ENCODE measurements at regions not wholly inside any gene's neighbourhood (a gene's known extent, or its start where the extent isn't known, plus 50 kb on each side); places are given as distances from the start of the nearest gene placed in this dataset.

DNA sequence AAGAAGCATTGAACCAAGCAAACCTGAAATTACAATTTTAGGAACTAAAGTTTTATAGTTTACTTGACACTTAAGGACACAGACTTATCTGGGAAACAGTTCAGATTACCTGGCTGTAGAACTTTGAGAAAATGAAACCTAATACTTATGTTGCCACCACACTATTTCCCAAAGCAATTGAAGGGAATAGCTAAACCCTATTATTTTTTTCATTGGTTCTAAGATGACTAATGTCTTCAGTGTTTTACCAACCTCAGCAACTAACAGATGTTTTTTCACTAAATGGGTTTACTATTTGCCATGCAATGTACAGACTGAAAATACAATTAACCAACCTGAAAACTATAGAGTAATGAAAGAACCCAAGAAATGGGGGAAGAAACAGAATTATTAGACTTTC lies 689.6 kb downstream of the SORCS1 start:
- DNase-seq (ENCODE audit: low spot score): no peak

DNA sequence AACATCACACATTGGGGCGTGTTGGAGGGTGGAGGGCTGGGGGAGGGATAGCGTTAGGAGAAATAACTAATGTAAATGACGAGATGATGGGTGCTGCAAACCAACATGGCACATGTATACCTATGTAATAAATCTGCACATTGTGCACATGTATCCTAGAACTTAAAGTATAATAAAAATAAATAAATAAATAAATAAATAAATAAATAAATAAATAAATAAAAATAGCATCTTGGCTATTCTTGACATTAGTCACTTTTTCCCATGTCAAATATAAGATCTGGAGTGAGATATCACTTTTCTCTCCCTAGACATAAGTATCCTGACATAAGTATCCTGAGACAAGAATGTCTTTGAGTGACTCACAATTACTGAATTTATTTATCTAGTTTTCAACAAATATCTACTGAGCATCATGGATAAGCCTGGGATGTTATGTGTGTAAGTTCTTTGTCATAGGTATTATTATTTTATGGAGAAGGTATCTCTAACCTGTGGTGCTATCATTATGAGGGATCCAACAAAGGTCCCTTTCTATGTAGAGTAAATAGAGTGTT lies 691.3 kb downstream of the SORCS1 start:
- intact Hi-C loops (cut with DNase I): no loop called here
- DNase-seq (ENCODE audit: low spot score): no peak

More for the DNA sequence above, 689.6 kb downstream of the SORCS1 start:
- intact Hi-C loops (cut with DNase I): no loop called here

DNA sequence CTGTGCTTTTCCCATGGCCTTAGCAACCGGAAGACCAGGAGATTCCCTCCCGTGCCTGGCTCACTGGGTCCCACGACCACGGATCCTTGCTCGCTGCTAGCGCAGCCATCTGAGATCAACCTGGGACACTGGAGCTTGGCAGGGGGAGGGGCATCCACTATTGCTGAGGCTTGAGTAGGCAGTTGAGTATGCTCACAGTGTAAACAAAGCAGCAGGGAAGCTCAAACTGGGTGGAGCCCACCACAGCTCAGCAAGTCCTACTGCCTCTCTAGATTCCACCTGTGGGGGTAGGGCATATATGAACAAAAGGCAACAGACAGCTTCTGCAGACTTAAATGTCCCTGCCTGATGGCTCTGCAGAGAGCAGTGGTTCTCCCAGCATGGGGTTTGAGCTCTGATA lies 697.0 kb downstream of the SORCS1 start:
- intact Hi-C loops (cut with DNase I): no loop called here

DNA sequence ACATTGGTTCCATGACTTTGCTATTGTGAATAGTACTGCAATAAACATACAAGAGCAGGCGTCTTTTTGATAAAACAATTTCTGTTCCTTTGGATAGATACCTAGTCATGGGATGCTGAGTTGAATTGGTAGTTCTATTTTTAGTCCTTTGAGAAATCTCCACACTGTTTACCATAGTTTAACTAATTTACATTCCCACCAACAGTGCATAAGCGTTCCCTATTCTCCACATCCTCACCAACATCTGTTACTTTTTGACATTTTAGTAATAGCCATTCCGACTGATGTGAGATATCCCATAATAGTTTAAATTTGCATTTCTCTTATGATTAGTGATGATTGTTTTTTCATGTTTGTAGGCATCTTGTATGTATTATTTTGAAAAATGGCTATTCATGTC lies 707.0 kb downstream of the SORCS1 start:
- DNase-seq (ENCODE audit: low spot score): no peak
- intact Hi-C loops (cut with DNase I): no loop called here

More for the DNA sequence above, 697.0 kb downstream of the SORCS1 start:
- DNase-seq (ENCODE audit: low spot score): no peak

DNA sequence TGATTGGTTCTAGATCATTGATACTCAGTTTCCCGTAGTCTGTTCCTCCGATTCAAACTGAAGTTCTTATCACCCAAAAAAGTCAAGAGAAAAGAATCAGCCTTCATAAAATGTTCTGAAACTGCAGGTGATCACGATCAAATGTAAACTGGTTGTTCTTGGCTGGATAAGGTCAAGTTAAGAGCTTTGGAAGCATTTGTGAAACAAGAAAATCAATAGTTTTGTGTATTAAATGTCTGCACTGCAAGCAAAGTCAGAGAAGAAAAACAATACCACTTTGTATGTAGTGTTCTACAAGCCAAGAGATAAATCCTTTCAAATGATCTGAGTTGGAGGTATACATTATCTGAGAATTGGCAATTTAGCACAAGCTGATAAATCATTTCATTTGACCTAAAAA lies 710.3 kb downstream of the SORCS1 start:
- intact Hi-C loops (cut with DNase I): no loop called here
- DNase-seq (ENCODE audit: low spot score): no peak

DNA sequence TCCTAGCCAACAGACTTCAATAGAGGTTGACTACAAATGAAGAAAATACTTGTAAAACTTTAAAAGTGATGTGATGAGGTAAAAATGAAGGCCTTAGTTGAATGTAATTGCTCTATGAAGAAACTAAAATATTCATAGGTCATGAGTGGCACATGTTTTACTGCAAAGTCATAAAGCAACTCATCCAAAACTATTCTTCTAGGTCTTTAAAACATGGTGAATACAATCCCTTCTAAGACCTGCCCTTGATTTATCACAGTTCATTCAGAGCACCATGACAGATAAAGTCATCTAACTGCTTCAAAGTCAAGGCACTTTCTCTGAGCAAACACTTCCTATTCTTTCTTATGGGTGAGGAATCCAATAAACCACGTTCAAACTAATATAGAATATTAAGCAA lies 713.5 kb downstream of the SORCS1 start:
- no peak for DNase-seq (ENCODE audit: low spot score)
- intact Hi-C loops (cut with DNase I): no loop called here

DNA sequence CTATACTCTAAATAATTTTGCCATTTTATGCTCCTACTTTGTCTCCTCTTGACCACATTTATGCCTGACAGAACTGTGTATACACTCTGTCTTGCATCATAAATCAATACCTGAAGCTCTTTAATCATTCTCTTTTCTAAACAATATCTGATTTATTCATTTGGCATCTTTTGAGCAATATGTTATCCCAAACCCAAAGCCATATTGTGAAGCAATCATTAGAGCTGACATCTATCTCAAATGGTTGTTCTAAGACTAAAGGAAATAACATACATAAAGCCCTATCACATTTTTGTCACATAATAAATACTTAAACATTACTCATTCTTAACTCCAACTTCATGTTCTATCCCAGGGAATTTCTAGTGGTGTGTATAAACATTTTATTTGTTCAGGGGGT lies 717.6 kb downstream of the SORCS1 start:
- intact Hi-C loops (cut with DNase I): no loop called here
- DNase-seq (ENCODE audit: low spot score): no peak

DNA sequence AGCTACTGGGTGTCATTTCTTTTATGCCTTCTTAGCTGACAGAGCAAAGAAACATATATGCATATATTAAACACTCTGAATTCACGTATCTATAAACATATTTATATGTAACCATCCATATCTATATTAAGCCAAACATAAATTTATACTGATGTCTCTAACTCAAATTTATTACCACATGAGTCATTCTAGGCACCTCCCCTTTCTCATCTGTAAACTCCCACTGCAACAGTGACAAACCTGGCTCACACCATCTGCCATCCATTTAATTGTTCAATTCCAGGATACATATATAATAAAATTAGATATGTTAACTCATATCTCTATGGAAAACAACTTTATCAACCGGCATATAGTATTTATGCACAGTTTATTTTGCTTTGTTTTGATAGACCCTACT lies 722.3 kb downstream of the SORCS1 start:
- intact Hi-C loops (cut with DNase I): no loop called here
- no peak for DNase-seq (ENCODE audit: low spot score)

DNA sequence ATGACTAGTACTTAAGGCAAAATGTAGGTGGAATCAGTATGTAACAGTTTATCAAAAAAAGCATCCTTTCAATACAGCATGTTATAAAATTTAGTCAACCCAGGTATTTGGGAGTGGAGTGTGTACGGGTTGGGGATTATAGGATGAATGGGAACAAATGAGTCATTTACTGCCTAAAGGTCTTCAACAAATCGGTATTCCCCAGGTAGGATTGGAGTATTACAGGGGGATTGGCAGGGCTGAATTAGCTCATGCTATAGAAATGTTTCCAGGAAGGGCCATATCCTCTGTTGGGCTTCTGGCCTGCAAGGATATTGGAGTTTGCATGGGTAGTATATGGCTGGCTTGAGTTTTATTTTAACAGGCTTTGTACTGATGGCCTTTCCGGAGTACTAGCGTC lies 723.7 kb downstream of the SORCS1 start:
- DNase-seq (ENCODE audit: low spot score): no peak
- intact Hi-C loops (cut with DNase I): no loop called here

DNA sequence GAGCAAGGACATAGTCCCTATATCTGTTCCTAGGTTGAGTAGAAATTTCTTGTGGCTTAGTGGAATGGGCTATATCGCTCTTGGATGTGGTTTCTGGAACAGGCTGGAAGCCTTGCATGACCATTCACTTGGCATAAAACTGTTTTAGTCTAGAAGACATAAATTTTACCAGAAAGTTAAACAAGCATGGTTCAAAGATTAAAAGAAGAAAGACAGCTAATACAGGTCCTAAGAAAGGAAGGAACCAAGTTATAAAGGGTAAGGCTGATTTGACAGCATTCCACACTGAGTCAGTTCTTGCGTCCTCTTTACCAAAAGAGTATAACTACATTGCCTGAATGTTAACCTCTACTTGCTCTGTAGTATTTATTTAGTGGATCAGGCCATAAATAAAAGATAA lies 724.2 kb downstream of the SORCS1 start:
- DNase-seq (ENCODE audit: low spot score): no peak
- intact Hi-C loops (cut with DNase I): no loop called here

DNA sequence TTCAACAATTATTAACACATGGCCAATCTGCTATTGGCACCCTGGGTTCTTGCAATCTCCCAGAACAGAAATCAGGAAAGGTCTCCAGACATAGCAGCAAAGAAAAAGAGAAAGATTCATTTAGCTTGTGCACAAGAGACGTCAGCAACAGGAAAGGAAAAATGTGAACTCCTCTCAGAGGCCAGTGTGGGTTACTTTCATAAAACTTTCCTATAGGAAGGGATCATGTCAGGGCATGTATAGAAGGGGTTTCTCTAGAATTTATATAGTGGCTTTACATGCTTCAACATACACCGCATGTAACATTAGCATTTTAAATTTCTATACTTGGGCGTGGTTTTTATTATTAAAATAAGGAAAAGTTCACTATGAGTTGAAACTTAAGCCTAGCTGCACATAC lies 725.1 kb downstream of the SORCS1 start:
- intact Hi-C loops (cut with DNase I): no loop called here
- DNase-seq (ENCODE audit: low spot score): no peak

DNA sequence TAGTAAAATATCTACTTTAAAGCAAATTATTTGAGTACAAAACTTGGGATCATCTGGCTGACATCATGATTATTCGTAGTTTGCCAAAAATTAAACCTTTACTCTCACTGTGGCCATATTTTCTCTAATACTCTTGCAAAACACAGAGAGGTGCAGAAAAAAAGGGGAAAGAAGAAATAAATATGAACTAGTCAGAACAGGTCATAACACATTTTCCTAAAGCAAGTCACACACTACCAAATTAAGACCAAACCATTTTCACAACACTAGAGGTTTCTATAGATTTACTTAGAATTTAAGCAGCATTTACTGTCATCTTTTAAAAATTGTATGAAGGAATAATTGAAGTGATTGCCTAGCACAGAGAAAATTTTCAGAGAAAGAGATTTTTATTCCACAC lies 726.1 kb downstream of the SORCS1 start:
- DNase-seq (ENCODE audit: low spot score): no peak
- intact Hi-C loops (cut with DNase I): no loop called here

DNA sequence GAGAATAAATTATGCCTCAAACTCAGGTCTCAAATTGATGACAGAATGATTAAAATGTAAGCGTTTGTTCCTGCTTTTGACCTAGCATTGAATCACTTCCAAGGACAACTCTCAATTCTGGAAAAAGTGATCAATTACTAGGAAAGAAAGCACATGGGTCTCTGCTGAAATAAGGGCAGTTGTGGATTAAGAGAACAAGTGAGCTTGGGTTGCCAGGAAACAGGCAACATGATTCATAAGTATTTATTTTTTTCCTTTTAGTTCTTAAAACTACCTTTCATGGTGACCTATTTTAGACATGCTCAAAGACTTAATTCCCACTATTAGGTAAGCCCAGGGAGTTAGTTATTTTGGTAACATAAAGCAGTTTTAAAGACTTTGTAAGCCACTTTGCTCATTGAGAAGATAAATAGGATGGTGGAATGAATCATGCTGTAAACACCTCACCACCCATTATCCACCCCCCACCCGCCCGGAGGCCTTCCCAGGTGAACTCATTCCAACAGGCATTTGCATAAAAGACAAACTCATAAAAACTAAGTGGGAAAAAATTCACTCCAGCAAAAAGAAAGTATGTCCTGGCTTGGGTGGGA lies 728.3 kb downstream of the SORCS1 start:
- DNase-seq (ENCODE audit: low spot score): no peak
- intact Hi-C loops (cut with DNase I): no loop called here

DNA sequence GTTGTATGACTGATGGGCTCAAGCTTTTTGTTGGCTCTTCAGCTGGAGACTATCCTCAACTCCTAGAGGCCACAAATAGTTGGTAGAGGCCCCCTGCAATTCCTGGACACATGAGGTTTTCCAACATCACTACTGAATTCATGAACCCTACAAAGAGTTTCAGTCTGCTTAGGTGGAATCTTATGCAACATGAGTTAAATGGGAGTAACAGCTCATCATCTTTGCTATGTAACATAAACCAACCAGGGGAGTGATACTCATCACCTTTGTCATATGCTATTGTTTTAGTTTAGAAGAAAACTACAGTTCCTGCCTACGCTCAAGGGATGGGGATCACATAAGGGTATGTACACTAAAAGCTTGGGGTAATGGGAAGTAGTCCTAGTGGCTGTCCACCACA lies 729.4 kb downstream of the SORCS1 start:
- intact Hi-C loops (cut with DNase I): no loop called here
- no peak for DNase-seq (ENCODE audit: low spot score)

DNA sequence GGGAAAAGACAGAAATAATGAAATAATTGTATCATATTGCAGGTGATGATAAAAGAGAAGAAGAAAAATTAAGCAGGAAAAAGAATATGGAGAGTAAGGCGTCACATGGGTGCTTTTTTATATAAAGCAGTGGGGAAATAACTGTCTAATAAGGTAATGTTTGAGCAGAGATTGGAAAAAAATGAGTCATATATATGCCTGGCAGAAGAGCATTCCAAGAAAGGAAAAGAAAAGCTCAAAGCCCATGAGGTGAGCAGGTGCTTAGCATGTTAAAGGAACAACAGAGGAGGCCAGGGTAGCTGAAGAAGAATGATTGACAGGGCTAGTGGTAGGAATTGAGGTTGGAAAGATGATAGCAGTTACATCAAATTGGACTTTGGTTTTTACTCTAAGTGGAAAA lies 739.5 kb downstream of the SORCS1 start:
- intact Hi-C loops (cut with DNase I): no loop called here
- DNase-seq (ENCODE audit: low spot score): no peak

DNA sequence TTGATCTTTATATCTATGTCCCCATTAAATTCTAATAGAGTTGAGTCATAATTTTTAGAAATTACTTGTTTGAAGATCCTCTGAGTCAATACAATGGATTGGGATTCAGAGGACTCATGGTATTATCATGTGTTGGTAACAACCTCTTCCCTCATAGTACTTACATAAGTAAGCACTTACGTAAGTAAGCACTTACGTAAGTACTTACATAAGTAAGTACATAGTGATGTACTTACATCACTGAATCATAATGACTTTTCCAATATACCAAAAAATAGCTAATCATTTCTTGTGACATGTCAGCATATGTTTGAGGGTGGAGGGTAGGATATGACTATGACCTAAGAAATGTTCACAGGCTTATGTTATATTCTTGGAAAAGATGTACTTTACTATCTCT lies 740.5 kb downstream of the SORCS1 start:
- intact Hi-C loops (cut with DNase I): no loop called here
- no peak for DNase-seq (ENCODE audit: low spot score)

DNA sequence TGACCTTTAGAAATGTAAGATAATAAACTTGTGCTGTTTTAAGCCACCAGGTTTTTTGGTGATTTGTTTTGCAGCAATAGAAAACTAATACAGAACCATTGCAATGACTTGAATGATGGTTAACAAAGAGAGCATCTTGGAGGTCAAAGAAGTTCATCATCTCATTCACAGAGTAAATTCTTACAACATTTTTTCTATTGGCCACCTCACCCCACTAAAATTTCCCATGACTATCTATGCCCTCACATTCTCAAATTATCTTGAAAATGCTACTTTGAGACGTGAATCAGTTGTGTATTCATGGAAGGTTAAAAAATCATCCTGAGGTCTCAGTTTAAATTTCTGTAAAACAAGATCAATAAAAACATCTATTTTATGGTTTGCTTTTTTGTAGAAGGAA lies 754.2 kb downstream of the SORCS1 start:
- DNase-seq (ENCODE audit: low spot score): no peak
- intact Hi-C loops (cut with DNase I): no loop called here

DNA sequence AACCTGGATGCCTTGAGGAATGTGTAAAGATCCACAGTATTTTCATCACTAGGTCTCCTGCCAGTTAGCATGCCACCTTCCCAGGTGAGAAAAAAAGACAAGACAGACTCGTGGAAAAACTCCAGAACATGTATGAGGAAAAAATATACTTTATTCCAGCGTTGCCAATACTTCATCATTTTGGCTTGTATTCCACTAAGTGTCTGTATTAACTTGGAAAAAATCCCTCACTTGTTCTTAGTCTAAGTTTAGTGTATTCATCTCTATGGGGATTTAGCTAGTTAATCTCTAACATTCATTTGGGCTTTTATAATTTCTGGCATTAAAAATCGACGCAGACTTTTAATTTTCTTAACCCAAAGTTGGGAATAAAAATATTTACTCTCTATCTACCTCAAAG lies 759.4 kb downstream of the SORCS1 start:
- DNase-seq (ENCODE audit: low spot score): no peak
- intact Hi-C loops (cut with DNase I): no loop called here

DNA sequence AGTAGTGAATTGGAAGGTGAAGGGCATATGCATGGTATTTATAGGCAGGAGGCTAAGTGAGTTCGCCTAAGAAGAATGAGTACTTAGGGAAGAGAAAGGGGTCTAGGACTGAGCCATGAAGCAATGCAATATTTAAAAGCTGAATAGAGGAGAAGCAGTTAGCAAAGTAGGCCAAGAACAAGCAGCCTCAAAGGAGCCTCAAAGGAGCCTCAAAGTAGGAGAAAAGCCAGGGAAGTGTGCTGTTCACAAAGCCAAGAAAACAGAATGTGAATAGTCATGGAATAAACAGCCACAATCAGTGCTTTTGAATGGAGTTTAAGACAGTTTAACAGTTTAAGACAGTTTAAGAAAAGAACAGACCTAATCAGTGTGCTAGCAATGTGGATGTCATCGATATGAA lies 762.0 kb downstream of the SORCS1 start:
- intact Hi-C loops (cut with DNase I): no loop called here
- no peak for DNase-seq (ENCODE audit: low spot score)

DNA sequence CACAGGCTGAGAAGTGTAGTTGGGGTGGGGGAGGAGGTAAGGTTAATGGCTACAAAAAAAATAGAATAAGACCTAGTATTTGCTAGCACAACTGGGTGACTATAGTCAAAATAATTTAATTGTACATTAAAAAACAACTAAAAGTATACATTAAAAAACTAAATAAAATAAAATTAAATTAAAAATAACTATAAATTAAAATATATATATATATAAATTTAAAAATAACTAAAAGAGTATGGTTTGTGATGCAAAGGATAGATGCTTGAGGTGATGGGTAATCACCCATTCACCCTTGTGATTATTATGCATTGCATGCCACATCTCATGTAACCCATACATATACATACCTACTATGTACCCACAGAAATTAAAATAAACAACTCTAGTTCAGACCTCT lies 762.5 kb downstream of the SORCS1 start:
- no peak for DNase-seq (ENCODE audit: low spot score)
- intact Hi-C loops (cut with DNase I): no loop called here

DNA sequence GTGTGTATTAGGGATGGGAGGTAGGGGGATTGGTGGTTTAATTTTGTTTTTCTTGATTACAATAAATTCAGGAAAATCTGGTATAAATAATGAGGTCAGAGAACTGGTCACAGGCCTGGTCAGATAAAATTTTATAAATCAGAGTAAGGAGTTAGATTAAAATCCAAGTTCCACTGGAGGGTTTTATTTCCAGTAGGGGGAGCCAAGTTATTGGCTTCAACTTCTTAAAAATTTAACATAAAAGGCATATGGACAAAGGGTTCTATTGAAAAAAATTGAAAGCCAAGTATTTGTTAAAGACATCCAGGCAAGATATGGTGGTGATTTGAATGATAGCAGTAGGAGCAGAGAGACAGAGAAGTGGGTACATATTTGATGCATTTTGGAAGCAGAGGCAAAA lies 763.3 kb downstream of the SORCS1 start:
- DNase-seq (ENCODE audit: low spot score): no peak
- intact Hi-C loops (cut with DNase I): no loop called here

DNA sequence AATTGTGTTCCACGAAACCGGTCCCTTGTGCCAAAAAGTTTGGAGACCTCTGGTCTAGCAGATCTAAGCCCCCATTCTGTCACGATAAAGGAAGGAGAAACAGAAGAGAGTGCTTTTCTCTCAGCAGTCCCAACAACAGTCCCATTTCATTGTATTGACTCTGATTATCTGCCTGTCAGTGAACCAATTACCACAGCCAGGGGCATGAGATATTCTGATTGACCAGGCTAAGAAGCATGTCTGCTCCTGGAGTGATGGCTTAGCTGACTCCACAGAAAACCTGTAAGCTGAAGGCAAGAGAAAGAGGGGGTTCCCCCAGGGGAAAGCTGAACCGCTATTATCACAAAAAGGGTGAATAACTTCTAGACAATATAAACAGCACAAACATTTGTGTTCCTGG lies 765.4 kb downstream of the SORCS1 start:
- no peak for DNase-seq (ENCODE audit: low spot score)
- intact Hi-C loops (cut with DNase I): no loop called here
